Activated CD4-positive, alpha-beta T cell treated with anti-CD3 and anti-CD28 coated beads, Interleukin-10, Interleukin-2, amounts not matched to agents 100 ng/mL and 50 ng/mL, durations not matched to agents 16 hours and 8 hours (primary cell): ENCODE measurements at regions not wholly inside any gene's neighbourhood (a gene's known extent, or its start where the extent isn't known, plus 50 kb on each side); places are given as distances from the start of the nearest gene placed in this dataset.

Experiments used
- DNase-seq: peaks from one replicate; pipeline ENCODE4 v3.0.0-alpha.2; 2020

DNA sequence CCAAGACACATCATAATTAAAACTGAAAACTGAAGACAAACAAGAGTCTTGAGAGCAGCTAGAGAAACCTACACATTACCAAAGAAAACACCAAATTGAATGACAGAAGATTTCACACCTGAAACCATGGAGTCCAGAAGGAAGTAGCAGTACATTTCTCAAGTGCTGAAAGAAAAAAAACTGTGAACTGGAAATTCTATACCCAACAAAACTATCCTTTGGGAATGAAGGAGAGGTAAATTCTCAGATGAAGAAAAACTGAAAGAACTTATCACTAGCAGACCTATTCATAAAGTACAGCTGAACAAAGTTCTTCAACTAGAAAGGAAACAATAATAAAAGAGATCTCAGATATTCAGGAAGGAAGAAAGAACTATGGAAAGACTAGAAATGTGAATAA lies 198.7 kb upstream of the ZNF507 start:
- DNase-seq: no peak

GRCh38 chr19:32150605-32151004 lies 194.8 kb upstream of the ZNF507 start:
- no peak for DNase-seq

GRCh38 chr19:32154418-32154817 lies 191.0 kb upstream of the ZNF507 start:
- no peak for DNase-seq

- DNase-seq: no peak
Observed at GRCh38 chr19:32164384-32164992, 180.9 kb upstream of the ZNF507 start.

GRCh38 chr19:32165141-32165540 lies 180.3 kb upstream of the ZNF507 start:
- DNase-seq: no peak

DNA sequence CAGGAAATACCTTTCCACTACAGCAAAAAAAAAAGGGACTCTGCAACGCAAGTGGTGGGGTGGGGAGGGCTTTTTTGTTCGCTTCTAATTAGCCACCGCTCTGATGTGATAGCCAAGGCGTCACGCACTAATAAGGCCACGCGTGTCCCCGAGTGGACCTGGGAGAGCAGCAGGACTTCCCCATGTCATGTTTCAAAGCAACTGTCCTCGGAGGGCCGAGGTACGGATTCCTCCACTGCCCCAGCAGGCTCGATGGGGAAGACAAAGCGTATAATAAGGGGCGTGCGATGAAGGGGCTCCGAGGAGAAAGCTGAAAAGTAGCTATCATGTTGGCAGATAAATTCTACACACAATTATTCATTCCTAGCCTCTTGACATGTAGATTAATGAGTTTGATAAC lies 179.7 kb upstream of the ZNF507 start:
- DNase-seq: no peak

DNA sequence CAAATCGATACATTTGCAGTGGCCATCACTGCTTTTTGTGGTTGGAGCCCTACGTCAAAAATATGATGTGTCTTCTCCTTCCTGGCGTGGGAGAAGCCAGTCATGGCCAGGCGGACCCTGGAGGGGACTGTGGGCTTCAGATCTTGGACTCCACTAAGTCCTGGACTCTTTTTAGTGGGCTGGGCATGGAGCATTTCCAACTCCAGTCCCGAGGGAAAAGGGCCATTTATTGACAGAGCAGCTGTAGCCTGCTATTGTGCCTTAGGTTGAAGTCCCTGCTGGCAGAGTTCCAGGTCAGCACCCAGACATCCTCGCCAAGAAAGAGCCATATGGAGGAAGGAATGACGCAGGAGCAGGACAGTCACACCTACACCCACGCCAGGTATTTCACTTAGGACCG lies 179.2 kb upstream of the ZNF507 start:
- DNase-seq: no peak

DNA sequence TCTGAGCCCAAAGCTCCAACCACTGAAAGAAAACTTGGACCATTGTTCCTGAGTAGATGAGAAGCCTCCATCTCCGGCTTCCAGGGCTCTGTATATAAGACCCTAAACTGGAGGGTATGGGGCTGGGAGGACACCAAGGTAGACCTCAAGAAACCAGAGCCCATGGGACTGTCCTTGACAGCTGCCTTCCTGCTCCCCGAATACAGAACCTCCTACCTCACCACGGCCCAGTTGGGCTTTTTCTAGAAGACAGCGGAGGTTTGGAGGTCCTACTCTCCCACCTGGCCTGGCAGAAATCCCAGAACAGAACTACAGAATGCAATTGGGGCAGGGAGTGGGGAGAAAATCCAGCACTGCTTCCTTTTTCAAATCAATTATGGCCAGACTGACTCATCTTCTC lies 177.3 kb upstream of the ZNF507 start:
- DNase-seq: no peak

DNA sequence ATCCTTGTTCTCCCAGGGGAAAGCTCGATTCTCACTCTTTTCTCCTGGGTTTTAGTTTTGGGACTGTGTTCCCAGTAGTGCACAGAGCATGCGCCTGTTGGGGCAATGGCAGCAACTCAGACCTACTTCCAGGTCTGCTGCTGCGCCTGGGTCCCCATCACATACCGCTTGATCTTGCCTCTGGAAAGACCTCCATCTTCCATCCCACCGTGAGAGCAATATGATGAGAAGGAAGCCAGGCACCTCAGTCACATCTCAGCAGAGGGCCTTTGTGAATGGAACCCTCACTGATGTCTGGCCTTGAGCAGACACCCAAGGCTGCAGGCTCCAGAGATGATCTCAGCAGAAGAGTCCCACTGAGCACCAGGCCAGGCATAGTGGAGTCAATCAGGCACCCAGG lies 176.8 kb upstream of the ZNF507 start:
- no peak for DNase-seq

GRCh38 chr19:32171719-32172151 lies 173.7 kb upstream of the ZNF507 start:
- DNase-seq: no peak

DNA sequence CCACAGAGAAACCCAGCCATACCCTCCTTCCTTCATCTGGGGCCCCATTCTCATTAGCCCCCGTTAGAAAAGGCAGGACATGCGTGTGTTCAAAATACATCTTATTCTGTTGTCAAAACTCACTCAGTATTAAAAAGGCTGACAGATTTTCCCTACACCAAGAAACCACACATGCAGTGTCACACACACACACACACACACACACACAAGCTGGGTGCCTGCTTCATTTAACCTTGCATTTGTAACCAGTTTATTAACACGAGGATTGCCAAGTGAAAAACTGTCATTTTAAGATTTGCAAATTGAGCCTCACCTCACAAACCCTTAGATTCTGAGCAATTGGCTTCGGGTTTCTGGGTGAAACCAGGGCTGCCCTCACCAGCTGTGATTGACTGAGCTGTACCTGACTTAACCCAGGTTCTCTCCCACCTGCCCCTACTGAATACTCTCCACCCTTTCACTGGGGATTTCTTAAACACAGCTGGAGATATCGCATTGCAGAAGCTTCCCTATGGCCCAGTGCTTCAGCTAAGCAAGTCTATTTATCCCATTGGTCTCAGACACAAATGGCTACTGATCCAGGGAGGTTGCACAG lies 172.7 kb upstream of the ZNF507 start:
- DNase-seq: no peak

- no peak for DNase-seq
Observed at GRCh38 chr19:32173836-32174235, 171.6 kb upstream of the ZNF507 start.

- no peak for DNase-seq
Observed at GRCh38 chr19:32174386-32175113, 170.9 kb upstream of the ZNF507 start.

DNA sequence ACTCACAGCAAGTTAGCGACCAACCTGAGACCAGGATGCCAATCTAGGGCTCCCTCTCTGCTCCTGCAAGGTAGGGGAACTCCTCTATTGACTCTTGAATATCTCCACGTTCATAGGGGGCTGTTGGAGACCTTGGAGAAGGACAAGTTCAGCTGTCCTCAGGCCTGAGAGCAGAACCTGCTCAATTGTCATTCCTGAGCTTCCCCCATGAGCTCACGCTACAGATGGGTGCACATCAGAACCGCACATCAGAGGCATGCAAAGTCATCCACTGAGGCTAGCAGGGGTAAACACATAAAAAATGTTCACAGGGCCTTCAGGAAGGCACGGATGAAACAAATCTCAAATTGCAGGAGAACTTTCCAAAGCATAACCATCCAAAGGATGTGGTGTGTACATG lies 168.8 kb upstream of the ZNF507 start:
- DNase-seq: no peak

DNA sequence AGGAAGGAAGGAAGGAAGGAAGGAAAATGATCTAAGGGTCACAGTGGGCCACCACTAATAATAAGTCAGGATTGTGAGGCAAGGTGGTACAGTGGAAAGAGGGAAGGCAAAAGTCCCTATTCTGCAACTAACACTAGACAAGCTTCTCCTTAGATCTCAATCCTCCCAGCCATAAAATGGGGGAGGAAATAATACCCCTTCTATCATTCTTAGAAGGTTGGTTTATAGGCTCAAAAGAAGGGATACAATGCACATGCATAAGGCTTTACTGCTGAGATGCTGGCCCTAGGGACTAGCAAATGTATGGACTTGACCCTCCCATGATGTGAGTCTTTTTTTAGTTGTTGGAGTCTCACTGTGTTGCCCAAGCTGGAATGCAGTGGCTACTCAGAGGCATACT lies 167.7 kb upstream of the ZNF507 start:
- no peak for DNase-seq

GRCh38 chr19:32178401-32178800 lies 167.0 kb upstream of the ZNF507 start:
- DNase-seq: no peak

- DNase-seq: no peak
Observed at GRCh38 chr19:32178956-32179355, 166.5 kb upstream of the ZNF507 start.

- DNase-seq: no peak
Observed at GRCh38 chr19:32181216-32181920, 164.0 kb upstream of the ZNF507 start.

- DNase-seq: no peak
Observed at GRCh38 chr19:32186542-32187330, 158.7 kb upstream of the ZNF507 start.

- no peak for DNase-seq
Observed at GRCh38 chr19:32188921-32189320, 156.5 kb upstream of the ZNF507 start.

GRCh38 chr19:32189956-32190706 lies 155.3 kb upstream of the ZNF507 start:
- DNase-seq: no peak

DNA sequence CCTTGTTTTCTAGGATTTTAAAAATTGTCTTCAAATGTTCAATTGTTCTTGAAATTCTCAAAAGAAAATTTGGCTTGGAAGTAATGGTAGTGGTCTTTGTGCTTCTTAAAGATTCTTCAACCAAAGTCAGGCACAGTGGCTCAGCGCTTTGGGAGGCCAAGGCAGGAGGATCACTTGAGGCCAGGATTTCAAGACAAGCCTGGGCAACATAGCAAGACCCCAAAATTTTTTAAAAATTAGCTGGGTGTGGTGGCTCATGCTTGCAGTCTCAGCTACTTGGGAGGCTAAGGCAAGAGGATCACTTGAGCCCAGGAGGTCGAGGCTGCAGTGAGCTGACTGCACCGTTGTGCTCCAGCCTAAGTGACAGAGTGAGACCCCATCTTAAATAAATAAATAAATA lies 153.5 kb upstream of the ZNF507 start:
- DNase-seq: no peak
